ENCODE measurements at regions not wholly inside any gene's neighbourhood (a gene's known extent, or its start where the extent isn't known, plus 50 kb on each side); places are given as distances from the start of the nearest gene placed in this dataset.

- TF ChIP-seq ZBTB40 (IDR thresholded peaks at IDR 0.05) (no peak), ZBTB40 (CRISPR knock-in tag; IDR thresholded peaks at IDR 0.05) (no peak), CEBPB (IDR thresholded peaks at IDR 0.05; ENCODE audit: borderline replicate concordance, low read depth, low read length) (no peak), HMGA1 (CRISPR knock-in tag; conservative IDR thresholded peaks at IDR 0.05) (no peak), ZNF20 (CRISPR knock-in tag; IDR thresholded peaks at IDR 0.05) (no peak), ZNF740 (CRISPR knock-in tag; IDR thresholded peaks at IDR 0.05) (no peak), MAFK (conservative IDR thresholded peaks at IDR 0.05 in 1 of 2, IDR thresholded peaks at IDR 0.05 in 1 of 2; ENCODE audit: low read length in 2 of 2) (no peak), ZNF777 (CRISPR knock-in tag; IDR thresholded peaks at IDR 0.05) (no peak), PITX1 (CRISPR knock-in tag; IDR thresholded peaks at IDR 0.05) (peak; percentile 88), MEIS2 (CRISPR knock-in tag; IDR thresholded peaks at IDR 0.05) (peak; percentile 61)
- TF ChIP-seq, protein P1, sequence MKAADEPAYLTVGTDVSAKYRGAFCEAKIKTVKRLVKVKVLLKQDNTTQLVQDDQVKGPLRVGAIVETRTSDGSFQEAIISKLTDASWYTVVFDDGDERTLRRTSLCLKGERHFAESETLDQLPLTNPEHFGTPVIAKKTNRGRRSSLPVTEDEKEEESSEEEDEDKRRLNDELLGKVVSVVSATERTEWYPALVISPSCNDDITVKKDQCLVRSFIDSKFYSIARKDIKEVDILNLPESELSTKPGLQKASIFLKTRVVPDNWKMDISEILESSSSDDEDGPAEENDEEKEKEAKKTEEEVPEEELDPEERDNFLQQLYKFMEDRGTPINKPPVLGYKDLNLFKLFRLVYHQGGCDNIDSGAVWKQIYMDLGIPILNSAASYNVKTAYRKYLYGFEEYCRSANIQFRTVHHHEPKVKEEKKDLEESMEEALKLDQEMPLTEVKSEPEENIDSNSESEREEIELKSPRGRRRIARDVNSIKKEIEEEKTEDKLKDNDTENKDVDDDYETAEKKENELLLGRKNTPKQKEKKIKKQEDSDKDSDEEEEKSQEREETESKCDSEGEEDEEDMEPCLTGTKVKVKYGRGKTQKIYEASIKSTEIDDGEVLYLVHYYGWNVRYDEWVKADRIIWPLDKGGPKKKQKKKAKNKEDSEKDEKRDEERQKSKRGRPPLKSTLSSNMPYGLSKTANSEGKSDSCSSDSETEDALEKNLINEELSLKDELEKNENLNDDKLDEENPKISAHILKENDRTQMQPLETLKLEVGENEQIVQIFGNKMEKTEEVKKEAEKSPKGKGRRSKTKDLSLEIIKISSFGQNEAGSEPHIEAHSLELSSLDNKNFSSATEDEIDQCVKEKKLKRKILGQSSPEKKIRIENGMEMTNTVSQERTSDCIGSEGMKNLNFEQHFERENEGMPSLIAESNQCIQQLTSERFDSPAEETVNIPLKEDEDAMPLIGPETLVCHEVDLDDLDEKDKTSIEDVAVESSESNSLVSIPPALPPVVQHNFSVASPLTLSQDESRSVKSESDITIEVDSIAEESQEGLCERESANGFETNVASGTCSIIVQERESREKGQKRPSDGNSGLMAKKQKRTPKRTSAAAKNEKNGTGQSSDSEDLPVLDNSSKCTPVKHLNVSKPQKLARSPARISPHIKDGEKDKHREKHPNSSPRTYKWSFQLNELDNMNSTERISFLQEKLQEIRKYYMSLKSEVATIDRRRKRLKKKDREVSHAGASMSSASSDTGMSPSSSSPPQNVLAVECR (CRISPR knock-in tag; IDR thresholded peaks at IDR 0.05; ENCODE audit: borderline replicate concordance), result peak; percentile 60; the same call in 1 of the 2 replicates
Observed at GRCh38 chr1:8170059-8170835, 144.1 kb upstream of the ERRFI1 start (continued).
